Keratinocyte (primary cell): ENCODE measurements at regions not wholly inside any gene's neighbourhood (a gene's known extent, or its start where the extent isn't known, plus 50 kb on each side); places are given as distances from the start of the nearest gene placed in this dataset.

Experiments
- CTCF ChIP-seq, 3 experiments: IDR thresholded peaks in 1 of 3; conservative IDR thresholded peaks in 1 of 3; optimal IDR thresholded peaks in 1 of 3; 2 replicates in 2 of 3; 3 replicates in 1 of 3; pipeline versions ENCODE3 to v1.5.1; 2011; ENCODE audit warnings: low read length in 3 of 3, mild to moderate bottlenecking in 3 of 3, moderate library complexity in 2 of 3, control low read depth in 1 of 3, inconsistent platforms in 1 of 3; ENCODE audit not compliant: insufficient read depth in 2 of 3; ENCODE audit errors: extremely low read depth in 1 of 3
- EZH2 ChIP-seq: IDR thresholded peaks from one replicate; pipeline ENCODE4 v1.6.1; 2012; ENCODE audit warnings: inconsistent platforms, mild to moderate bottlenecking, low read length, moderate library complexity

- TF ChIP-seq CTCF (optimal IDR thresholded peaks at IDR 0.05 in 1 of 3, IDR thresholded peaks at IDR 0.05 in 1 of 3, conservative IDR thresholded peaks at IDR 0.05 in 1 of 3; ENCODE audit: extremely low read depth in 1 of 3, insufficient read depth in 2 of 3, low read length in 3 of 3) (no peak), EZH2 (no peak)
These were observed 1141.8 kb downstream of the SLITRK1 start for GRCh38 chr13:82740442-82740841.
